Endothelial cell of umbilical vein (primary cell): ENCODE measurements at regions not wholly inside any gene's neighbourhood (a gene's known extent, or its start where the extent isn't known, plus 50 kb on each side); places are given as distances from the start of the nearest gene placed in this dataset.

Experiments used
- BruUV-seq: library from RNA; stranded (reverse); fragments of 400-500 nt; replicated peaks from 2 replicates; lab custom pipeline; 2021; lab: Mats Ljungman, UMichigan
- CTCF ChIA-PET: fragments of 300-600, 350-600 bp; sonication (Branson Sonifier 250); formaldehyde crosslinking; loops from one replicate; lab custom pipeline; 2021; ENCODE audit warnings: antibody characterized with exemption, inconsistent platforms; lab: Charles Lee
- POLR2A ChIA-PET: fragments of 300-600, 350-600 bp; sonication (Branson Sonifier 250); formaldehyde crosslinking; loops from one replicate; lab custom pipeline; 2021; ENCODE audit warnings: antibody characterized with exemption, inconsistent platforms; lab: Charles Lee
- DNase-seq: peaks from one replicate; pipeline ENCODE4 v3.0.0-alpha.2; 2011; ENCODE audit warnings: low read depth, low spot score
- FAIRE-seq: peaks from 2 replicates; lab custom pipeline; 2011; peaks lifted over from hg19 to GRCh38; lab: Jason Lieb, UNC
- H2AFZ ChIP-seq: 2 replicates; pipeline ENCODE4 v1.6.0; 2012; ENCODE audit warnings: low read depth, low read length, control low read depth, inconsistent platforms
- H3K27ac ChIP-seq: 2 replicates; pipeline ENCODE4 v1.5.1; 2011; ENCODE audit warnings: low read depth, mild to moderate bottlenecking, control low read depth, low read length, moderate library complexity; ENCODE audit not compliant: insufficient read depth
- H3K27me3 ChIP-seq, 2 experiments: 2 replicates each; pipeline versions ENCODE4 v1.6.0 to v1.6.1; 2011; ENCODE audit warnings: low read length in 2 of 2, mixed read lengths in 1 of 2; ENCODE audit not compliant: control insufficient read depth in 2 of 2, insufficient read depth in 2 of 2
- H3K36me3 ChIP-seq, 2 experiments: 2 replicates in 1 of 2; 3 replicates in 1 of 2; pipeline ENCODE4 v1.5.1; 2011; ENCODE audit warnings: low read length in 2 of 2, mild to moderate bottlenecking in 1 of 2, moderate library complexity in 1 of 2; ENCODE audit not compliant: control insufficient read depth in 2 of 2, insufficient read depth in 2 of 2; ENCODE audit errors: extremely low read depth in 1 of 2
- H3K4me1 ChIP-seq: 3 replicates; pipeline ENCODE4 v1.5.1; 2011; ENCODE audit warnings: mild to moderate bottlenecking, low read length; ENCODE audit not compliant: control insufficient read depth, insufficient read depth; ENCODE audit errors: extremely low read depth
- H3K4me2 ChIP-seq: 2 replicates; pipeline ENCODE4 v1.6.1; 2011; ENCODE audit warnings: low read length, control low read depth, mixed read lengths; ENCODE audit not compliant: insufficient read depth
- H3K4me3 ChIP-seq, 3 experiments: fragments of 200-600 bp in 1 of 3; sonication (generic), shearing (Covaris generic) in 1 of 3; replicated peaks in 1 of 3; 2 replicates each; pipeline ENCODE4 v1.5.1; 2011 to 2016; ENCODE audit warnings: control low read depth in 3 of 3, low read length in 3 of 3, mild to moderate bottlenecking in 2 of 3, inconsistent platforms in 1 of 3, low read depth in 1 of 3, moderate library complexity in 1 of 3; ENCODE audit not compliant: insufficient read depth in 1 of 3
- H3K79me2 ChIP-seq: 2 replicates; pipeline ENCODE4 v1.6.0; 2012; ENCODE audit warnings: low read length, inconsistent platforms; ENCODE audit not compliant: control insufficient read depth, insufficient read depth
- H3K9ac ChIP-seq: replicated peaks from 2 replicates; pipeline ENCODE3; 2011; ENCODE audit warnings: low read length, control low read depth; ENCODE audit not compliant: insufficient read depth; ENCODE audit errors: extremely low read depth
- H3K9me1 ChIP-seq: replicated peaks from 3 replicates; pipeline ENCODE4 v1.6.0; 2011; ENCODE audit warnings: mild to moderate bottlenecking, low read length; ENCODE audit not compliant: control insufficient read depth, insufficient read depth; ENCODE audit errors: extremely low read depth
- H3K9me3 ChIP-seq: replicated peaks from 2 replicates; pipeline ENCODE4 v1.5.1; 2012; ENCODE audit warnings: low read length, inconsistent platforms; ENCODE audit not compliant: control insufficient read depth, insufficient read depth
- H4K20me1 ChIP-seq: replicated peaks from 2 replicates; pipeline ENCODE3; 2011; ENCODE audit warnings: mild to moderate bottlenecking, low read length; ENCODE audit not compliant: control insufficient read depth, insufficient read depth; ENCODE audit errors: extremely low read depth
- EZH2 ChIP-seq: IDR thresholded peaks from 2 replicates; pipeline ENCODE4 v1.6.1; 2012; ENCODE audit warnings: borderline replicate concordance, low read depth, mild to moderate bottlenecking, moderate library complexity, low read length, inconsistent platforms; ENCODE audit not compliant: severe bottlenecking
- FOS ChIP-seq: IDR thresholded peaks from 2 replicates; pipeline ENCODE4 v1.6.1; 2011; ENCODE audit warnings: mild to moderate bottlenecking, low read length, moderate library complexity, borderline replicate concordance; ENCODE audit not compliant: insufficient read depth
- GATA2 ChIP-seq: IDR thresholded peaks from 2 replicates; pipeline ENCODE4 v1.7.0; 2011; ENCODE audit warnings: low read depth, mild to moderate bottlenecking, moderate library complexity, mixed read lengths, low read length; ENCODE audit not compliant: insufficient read length, insufficient read depth
- JUN ChIP-seq: IDR thresholded peaks from 2 replicates; pipeline ENCODE4 v1.6.1; 2011; ENCODE audit warnings: borderline replicate concordance, low read depth; ENCODE audit not compliant: insufficient read length, insufficient read depth
- MYC ChIP-seq: IDR thresholded peaks from one replicate; pipeline ENCODE4 v1.6.1; 2011; ENCODE audit warnings: mild to moderate bottlenecking, low read depth, low read length
- POLR2A ChIP-seq: IDR thresholded peaks from 2 replicates; pipeline ENCODE4 v1.6.1; 2012; ENCODE audit warnings: low read depth, mild to moderate bottlenecking, control low read depth, low read length
- POLR2AphosphoS5 ChIP-seq: IDR thresholded peaks from 2 replicates; pipeline ENCODE4 v1.6.1; 2012; ENCODE audit warnings: low read depth, mild to moderate bottlenecking, control low read depth, low read length, moderate library complexity; ENCODE audit not compliant: insufficient read depth
- dilution Hi-C: fragments of 300-500 bp; cut with MboI; formaldehyde crosslinking; loops from one replicate; pipeline ENCODE4 v1.15.0; 2019; ENCODE audit warnings: low sequenced_read_pairs; ENCODE audit not compliant: extremely low pct_ligation_motif_present
- intact Hi-C: fragments of 100-400 bp; cut with micrococcal nuclease; formaldehyde crosslinking; loops from one replicate; pipeline ENCODE4 v1.10.0; 2022
- TF ChIP-seq, protein P1 (sequence below), 2 donors: IDR thresholded peaks; 1 replicate in 1 of 2; 2 replicates in 1 of 2; pipeline ENCODE4 v1.5.1; 2011; ENCODE audit warnings: low read length in 2 of 2, mild to moderate bottlenecking in 2 of 2, moderate library complexity in 2 of 2, control low read depth in 1 of 2, inconsistent platforms in 1 of 2, low read depth in 1 of 2; ENCODE audit not compliant: insufficient read depth in 1 of 2; ENCODE audit errors: extremely low read depth in 1 of 2
- TF ChIP-seq, protein P2 (sequence below): IDR thresholded peaks from 2 replicates; pipeline ENCODE4 v1.6.1; 2011; ENCODE audit not compliant: insufficient read depth, insufficient read length

DNA sequence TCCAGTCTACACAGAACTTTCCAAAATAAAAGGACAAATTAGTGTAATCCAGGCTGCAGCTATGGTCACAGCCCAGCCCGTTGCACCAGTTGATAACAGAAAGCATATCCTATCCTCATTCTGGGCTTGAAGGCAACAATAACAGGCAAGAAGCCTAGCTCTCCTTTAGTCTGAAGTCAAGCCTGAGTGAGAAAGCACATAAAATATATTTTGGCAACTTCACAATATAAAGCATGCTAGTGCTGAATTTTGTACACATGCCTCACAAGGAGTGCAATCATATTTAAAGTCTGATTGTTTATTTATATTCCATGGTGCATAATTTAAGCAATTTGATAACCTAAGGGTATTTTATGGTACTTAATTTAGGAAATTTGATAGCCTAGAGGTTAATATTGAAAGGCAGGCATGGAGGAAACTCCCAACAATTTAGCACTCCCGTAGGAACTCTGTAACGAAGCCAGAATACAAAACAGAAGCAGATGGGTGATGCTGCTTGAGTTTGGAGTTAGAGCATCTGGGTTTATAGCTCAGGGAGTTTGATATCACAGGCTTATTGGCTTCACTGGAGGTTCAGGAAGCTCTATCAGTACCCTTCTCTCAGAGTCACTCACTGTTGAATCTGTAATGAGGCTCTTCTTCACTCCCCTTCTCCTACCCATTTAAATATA is 1199.1 kb upstream of the GYPC start:
- Histone ChIP-seq H3K27me3 (no peaks in the 10 kb centered on the region), H3K79me2 (no peaks in the 10 kb centered on the region), H2AFZ (no peak overlapping the region), H3K9ac (no peak overlapping the region), H3K36me3 (no peaks in the 10 kb centered on the region), H3K4me3 (no peak overlapping the region), H3K27ac (no peak overlapping the region), H3K4me2 (no peak overlapping the region), H3K4me1 (no peaks in the 10 kb centered on the region), H3K9me3 (peaks cover 7% of the 10 kb centered on the region), H3K9me1 (no peaks in the 10 kb centered on the region), H4K20me1 (no peaks in the 10 kb centered on the region)
- DNase-seq = no peak
- CTCF ChIA-PET = no interaction called here
- POLR2A ChIA-PET = no interaction called here
- no peak for FAIRE-seq
- no peak for TF ChIP-seq POLR2AphosphoS5
- no peak for TF ChIP-seq GATA2
- TF ChIP-seq, protein P1, sequence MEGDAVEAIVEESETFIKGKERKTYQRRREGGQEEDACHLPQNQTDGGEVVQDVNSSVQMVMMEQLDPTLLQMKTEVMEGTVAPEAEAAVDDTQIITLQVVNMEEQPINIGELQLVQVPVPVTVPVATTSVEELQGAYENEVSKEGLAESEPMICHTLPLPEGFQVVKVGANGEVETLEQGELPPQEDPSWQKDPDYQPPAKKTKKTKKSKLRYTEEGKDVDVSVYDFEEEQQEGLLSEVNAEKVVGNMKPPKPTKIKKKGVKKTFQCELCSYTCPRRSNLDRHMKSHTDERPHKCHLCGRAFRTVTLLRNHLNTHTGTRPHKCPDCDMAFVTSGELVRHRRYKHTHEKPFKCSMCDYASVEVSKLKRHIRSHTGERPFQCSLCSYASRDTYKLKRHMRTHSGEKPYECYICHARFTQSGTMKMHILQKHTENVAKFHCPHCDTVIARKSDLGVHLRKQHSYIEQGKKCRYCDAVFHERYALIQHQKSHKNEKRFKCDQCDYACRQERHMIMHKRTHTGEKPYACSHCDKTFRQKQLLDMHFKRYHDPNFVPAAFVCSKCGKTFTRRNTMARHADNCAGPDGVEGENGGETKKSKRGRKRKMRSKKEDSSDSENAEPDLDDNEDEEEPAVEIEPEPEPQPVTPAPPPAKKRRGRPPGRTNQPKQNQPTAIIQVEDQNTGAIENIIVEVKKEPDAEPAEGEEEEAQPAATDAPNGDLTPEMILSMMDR (IDR thresholded peaks at IDR 0.05; ENCODE audit: extremely low read depth in 1 of 2, insufficient read depth in 1 of 2, low read depth in 1 of 2, low read length in 2 of 2) = no peak
- no peak for TF ChIP-seq POLR2A
- TF ChIP-seq EZH2 = no peak
- TF ChIP-seq MYC = no peak
- TF ChIP-seq, protein P2, sequence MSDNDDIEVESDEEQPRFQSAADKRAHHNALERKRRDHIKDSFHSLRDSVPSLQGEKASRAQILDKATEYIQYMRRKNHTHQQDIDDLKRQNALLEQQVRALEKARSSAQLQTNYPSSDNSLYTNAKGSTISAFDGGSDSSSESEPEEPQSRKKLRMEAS = no peak
- no peak for TF ChIP-seq FOS
- TF ChIP-seq JUN = no peak
- intact Hi-C loops = no loop called here
- dilution Hi-C loops = no loop called here
- no TSS peak for BruUV-seq
